Suppressor macrophage treated with lipopolysaccharide for 1 hour (primary cell): ENCODE measurements at regions not wholly inside any gene's neighbourhood (a gene's known extent, or its start where the extent isn't known, plus 50 kb on each side); places are given as distances from the start of the nearest gene placed in this dataset.

Source experiments
- DNase-seq, 3 donors: peaks; one replicate each; pipeline ENCODE4 v3.0.0-alpha.2; 2020 to 2022

DNA sequence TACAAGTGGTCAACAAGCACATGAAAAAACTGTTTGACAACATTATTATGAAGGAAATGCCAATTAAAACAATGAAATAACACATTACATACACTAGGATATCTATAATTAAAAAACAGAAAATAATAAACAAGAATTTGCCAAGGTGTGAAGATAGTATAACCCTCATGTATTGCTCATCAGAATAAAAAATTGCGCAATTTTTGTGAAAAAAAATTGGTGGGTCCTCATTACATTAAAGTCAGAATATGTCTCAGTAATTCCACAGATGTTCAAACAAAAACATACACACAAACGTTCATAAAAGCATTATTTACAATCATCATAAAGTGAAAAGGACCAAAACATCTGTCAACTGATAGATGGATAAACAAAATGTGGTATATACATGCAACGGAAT, 63.0 kb upstream of the AR start:
- DNase-seq, result no peak
